NOMO-1 (cell line): ENCODE measurements at regions not wholly inside any gene's neighbourhood (a gene's known extent, or its start where the extent isn't known, plus 50 kb on each side); places are given as distances from the start of the nearest gene placed in this dataset.
A peak's percentile ranks its signal among the peaks of the same experiment; 100 is the strongest.
"Not testable (repeated sequence)": the region's sequence is repeated elsewhere in the genome, so short reads cannot be mapped to it uniquely, and the experiment has no call there.

Experiments
- DNase-seq, 2 experiments: peaks; one replicate each; lab custom pipeline; 2025; ENCODE audit not compliant: unreplicated experiment in 2 of 2; lab: John Stamatoyannopoulos, UW

- no peak for DNase-seq
Observed at GRCh38 chr2:195538937-195539336, 118.1 kb upstream of the SLC39A10 start.

GRCh38 chr2:195537811-195538210 lies 119.2 kb upstream of the SLC39A10 start:
- DNase-seq = no peak

- no peak for DNase-seq
Observed at GRCh38 chr2:195536906-195537305, 120.1 kb upstream of the SLC39A10 start.

GRCh38 chr2:195535911-195536522 lies 121.0 kb upstream of the SLC39A10 start:
- peak; percentile 93 to 96 for DNase-seq

GRCh38 chr2:195534971-195535370 lies 122.1 kb upstream of the SLC39A10 start:
- DNase-seq = no peak

- DNase-seq = peak; percentile 55 to 64
Observed at GRCh38 chr2:195533771-195534642, 123.0 kb upstream of the SLC39A10 start.

GRCh38 chr2:195532628-195533271 lies 124.3 kb upstream of the SLC39A10 start:
- DNase-seq = peak; percentile 47 to 67

GRCh38 chr2:195532255-195532627 lies 124.8 kb upstream of the SLC39A10 start:
- no peak for DNase-seq

GRCh38 chr2:195531754-195532153 lies 125.3 kb upstream of the SLC39A10 start:
- DNase-seq = no peak

GRCh38 chr2:195523242-195523641 lies 133.8 kb upstream of the SLC39A10 start:
- not testable (repeated sequence) for DNase-seq

GRCh38 chr2:195521589-195521988 lies 135.4 kb upstream of the SLC39A10 start:
- no peak for DNase-seq

GRCh38 chr2:195520671-195521155 lies 136.3 kb upstream of the SLC39A10 start:
- no peak for DNase-seq

- no peak for DNase-seq
Observed at GRCh38 chr2:195515551-195515950, 141.5 kb upstream of the SLC39A10 start.

GRCh38 chr2:195514365-195514764 lies 142.7 kb upstream of the SLC39A10 start:
- DNase-seq = no peak

- peak; percentile 34 to 81 for DNase-seq
Observed at GRCh38 chr2:195513119-195513518, 143.9 kb upstream of the SLC39A10 start.

- peak in 1 of 2 experiments; percentile 34 for DNase-seq
Observed at GRCh38 chr2:195509551-195509950, 147.5 kb upstream of the SLC39A10 start.

- DNase-seq = no peak
Observed at GRCh38 chr2:195508139-195508455, 148.9 kb upstream of the SLC39A10 start.

GRCh38 chr2:195507447-195508138 lies 149.4 kb upstream of the SLC39A10 start:
- no peak for DNase-seq

GRCh38 chr2:195505701-195506100 lies 151.3 kb upstream of the SLC39A10 start:
- no peak for DNase-seq

- no peak for DNase-seq
Observed at GRCh38 chr2:195503208-195503607, 153.8 kb upstream of the SLC39A10 start.

- no peak for DNase-seq
Observed at GRCh38 chr2:195501746-195502145, 155.3 kb upstream of the SLC39A10 start.
